ENCODE measurements at regions not wholly inside any gene's neighbourhood (a gene's known extent, or its start where the extent isn't known, plus 50 kb on each side); places are given as distances from the start of the nearest gene placed in this dataset.

- no TSS peak for BruUV-seq (replicated peaks)
- H3K27ac ChIP-seq (ENCODE audit: low read length) = no peak overlapping the region
- TF ChIP-seq CTCF (IDR thresholded peaks at IDR 0.05) (no peak), REST (IDR thresholded peaks at IDR 0.05; ENCODE audit: insufficient read depth in 1 of 2, low read depth in 2 of 2, low read length in 1 of 2) (no peak), POLR2AphosphoS5 (IDR thresholded peaks at IDR 0.05; ENCODE audit: low read depth, low read length) (no peak), TCF7L2 (IDR thresholded peaks at IDR 0.05; ENCODE audit: low read depth, low read length) (no peak), SIN3A (IDR thresholded peaks at IDR 0.05; ENCODE audit: borderline replicate concordance, insufficient read depth, low read depth, low read length) (no peak)
- ChIA-PET CTCF (no interaction called here), POLR2A (no interaction called here)
- intact Hi-C loops (cut with micrococcal nuclease; ENCODE audit: unreplicated experiment) (no loop called here), in situ Hi-C loops (cut with HindIII; ENCODE audit: low pct_unique_long_range_greater_than_20kb, low sequenced_read_pairs) (no loop called here)
- no peaks in the 10 kb centered on the region for H3K27me3 ChIP-seq (ENCODE audit: control insufficient read depth, insufficient read depth, low read length)
- ATAC-seq = no peak
- no peaks in the 10 kb centered on the region for H3K36me3 ChIP-seq (ENCODE audit: control insufficient read depth, insufficient read depth, low read length)
- H3K4me1 ChIP-seq (ENCODE audit: control insufficient read depth, insufficient read depth, low read length) = no peaks in the 10 kb centered on the region
- H3K9me3 ChIP-seq (ENCODE audit: control insufficient read depth, insufficient read depth, low read depth, low read length) = no peaks in the 10 kb centered on the region
- no peak overlapping the region for H3K4me3 ChIP-seq (ENCODE audit: low read depth in 2 of 2, low read length in 2 of 2)
- no peak for DNase-seq (ENCODE audit: low read depth, low spot score)
Measured at GRCh38 chr21:19245188-19245580, 841.6 kb upstream of the TMPRSS15 start.

GRCh38 chr21:19246018-19246417 is 842.4 kb upstream of the TMPRSS15 start:
- ATAC-seq (no peak), DNase-seq (ENCODE audit: low read depth, low spot score) (no peak)
- ChIA-PET CTCF (no interaction called here), POLR2A (no interaction called here)
- in situ Hi-C loops (cut with HindIII; ENCODE audit: low pct_unique_long_range_greater_than_20kb, low sequenced_read_pairs) = no loop called here
- Histone ChIP-seq H3K4me3 (ENCODE audit: low read depth in 2 of 2, low read length in 2 of 2) (no peak overlapping the region), H3K36me3 (ENCODE audit: control insufficient read depth, insufficient read depth, low read length) (no peaks in the 10 kb centered on the region), H3K4me1 (ENCODE audit: control insufficient read depth, insufficient read depth, low read length) (no peaks in the 10 kb centered on the region), H3K27me3 (ENCODE audit: control insufficient read depth, insufficient read depth, low read length) (no peaks in the 10 kb centered on the region), H3K27ac (ENCODE audit: low read length) (no peak overlapping the region), H3K9me3 (ENCODE audit: control insufficient read depth, insufficient read depth, low read depth, low read length) (no peaks in the 10 kb centered on the region)
- BruUV-seq (replicated peaks) = no TSS peak
- TF ChIP-seq TCF7L2 (IDR thresholded peaks at IDR 0.05; ENCODE audit: low read depth, low read length) (no peak), CTCF (IDR thresholded peaks at IDR 0.05) (no peak), REST (IDR thresholded peaks at IDR 0.05; ENCODE audit: insufficient read depth in 1 of 2, low read depth in 2 of 2, low read length in 1 of 2) (no peak), POLR2AphosphoS5 (IDR thresholded peaks at IDR 0.05; ENCODE audit: low read depth, low read length) (no peak)
- intact Hi-C loops (cut with micrococcal nuclease; ENCODE audit: unreplicated experiment) = no loop called here
